ENCODE measurements at regions not wholly inside any gene's neighbourhood (a gene's known extent, or its start where the extent isn't known, plus 50 kb on each side); places are given as distances from the start of the nearest gene placed in this dataset.

- intact Hi-C loops (cut with DNase I) = no loop called here
- Histone ChIP-seq H3K27me3 (no peaks in the 10 kb centered on the region), H3K9me3 (no peaks in the 10 kb centered on the region), H3K4me3 (no peak overlapping the region), H3K27ac (no peak overlapping the region), H3K36me3 (replicated peaks in 1 of 2; ENCODE audit: insufficient read depth in 1 of 2, low read depth in 2 of 2) (no peaks in the 10 kb centered on the region), H3K4me1 (no peaks in the 10 kb centered on the region)
- WGBS, 2 donors = 74 to 80% methylated on average over 2 of the region's 2 CpGs
- ATAC-seq (no peak), DNase-seq (no peak)
- no peak for TF ChIP-seq POLR2A (IDR thresholded peaks at IDR 0.05)
- TF ChIP-seq CTCF (IDR thresholded peaks at IDR 0.05) = no peak
Observed at GRCh38 chr7:94222516-94222915, 172.2 kb upstream of the COL1A2 start.

GRCh38 chr7:94223375-94224084, 171.2 kb upstream of the COL1A2 start:
- no peak overlapping the region for H3K27ac ChIP-seq
- intact Hi-C loops (cut with DNase I) = no loop called here
- H3K9me3 ChIP-seq = no peaks in the 10 kb centered on the region
- no peaks in the 10 kb centered on the region for H3K27me3 ChIP-seq
- H3K36me3 ChIP-seq (replicated peaks in 1 of 2; ENCODE audit: insufficient read depth in 1 of 2, low read depth in 2 of 2) = no peaks in the 10 kb centered on the region
- TF ChIP-seq POLR2A (IDR thresholded peaks at IDR 0.05) (no peak), CTCF (IDR thresholded peaks at IDR 0.05) (peak in 3 of 7 experiments; percentile 6 to 19 (median 8))
- 23% methylated on average over 6 of the region's 6 CpGs for WGBS, 2 donors
- no peak overlapping the region for H3K4me3 ChIP-seq
- ATAC-seq (no peak), DNase-seq (no peak)
- no peaks in the 10 kb centered on the region for H3K4me1 ChIP-seq

- Histone ChIP-seq H3K36me3 (replicated peaks in 1 of 2; ENCODE audit: insufficient read depth in 1 of 2, low read depth in 2 of 2) (no peaks in the 10 kb centered on the region), H3K9me3 (no peaks in the 10 kb centered on the region), H3K27me3 (no peaks in the 10 kb centered on the region), H3K4me3 (no peak overlapping the region), H3K27ac (no peak overlapping the region), H3K4me1 (no peaks in the 10 kb centered on the region)
- ATAC-seq (no peak), DNase-seq (no peak)
- TF ChIP-seq CTCF (IDR thresholded peaks at IDR 0.05) (no peak), POLR2A (IDR thresholded peaks at IDR 0.05) (no peak)
- intact Hi-C loops (cut with DNase I) = no loop called here
Observed at GRCh38 chr7:94228223-94228622, 166.5 kb upstream of the COL1A2 start.

GRCh38 chr7:94228678-94229077, 166.0 kb upstream of the COL1A2 start:
- no peak for ATAC-seq
- intact Hi-C loops (cut with DNase I) = no loop called here
- no peaks in the 10 kb centered on the region for H3K9me3 ChIP-seq
- H3K36me3 ChIP-seq (replicated peaks in 1 of 2; ENCODE audit: insufficient read depth in 1 of 2, low read depth in 2 of 2) = no peaks in the 10 kb centered on the region
- no peak for DNase-seq
- TF ChIP-seq CTCF (IDR thresholded peaks at IDR 0.05) = no peak
- no peak for TF ChIP-seq POLR2A (IDR thresholded peaks at IDR 0.05)
- H3K27ac ChIP-seq = no peak overlapping the region
- H3K27me3 ChIP-seq = no peaks in the 10 kb centered on the region
- H3K4me3 ChIP-seq = no peak overlapping the region
- H3K4me1 ChIP-seq = no peaks in the 10 kb centered on the region

GRCh38 chr7:94231305-94231704, 163.4 kb upstream of the COL1A2 start:
- no peaks in the 10 kb centered on the region for H3K9me3 ChIP-seq
- no peak for DNase-seq
- no peak overlapping the region for H3K27ac ChIP-seq
- no peak for TF ChIP-seq POLR2A (IDR thresholded peaks at IDR 0.05)
- TF ChIP-seq CTCF (IDR thresholded peaks at IDR 0.05) = no peak
- no peaks in the 10 kb centered on the region for H3K4me1 ChIP-seq
- H3K27me3 ChIP-seq = no peaks in the 10 kb centered on the region
- WGBS, 2 donors = 71 to 75% methylated on average over 2 of the region's 2 CpGs
- no peak for ATAC-seq
- no peak overlapping the region for H3K4me3 ChIP-seq
- no peaks in the 10 kb centered on the region for H3K36me3 ChIP-seq (replicated peaks in 1 of 2; ENCODE audit: insufficient read depth in 1 of 2, low read depth in 2 of 2)
- intact Hi-C loops (cut with DNase I) = no loop called here
